ENCODE measurements at regions not wholly inside any gene's neighbourhood (a gene's known extent, or its start where the extent isn't known, plus 50 kb on each side); places are given as distances from the start of the nearest gene placed in this dataset.

- no peak for TF ChIP-seq CTCF (IDR thresholded peaks at IDR 0.05; ENCODE audit: control extremely low read depth, extremely low read depth, low read depth, missing control alignments)
- DNase-seq (ENCODE audit: extremely low spot score) = no peak
- ChIA-PET CTCF (interaction anchor here (1.3 kb wide), 1 partner anchor 14 kb away, joined by 3 read pairs; no protein-coding TSS in a partner anchor), POLR2A (no interaction called here)
Observed at GRCh38 chr4:166460769-166461550, 587.9 kb downstream of the TLL1 start.

GRCh38 chr4:166481055-166481454 is 608.0 kb downstream of the TLL1 start:
- no peak for TF ChIP-seq CTCF (IDR thresholded peaks at IDR 0.05; ENCODE audit: control extremely low read depth, extremely low read depth, low read depth, missing control alignments)
- POLR2A ChIA-PET = no interaction called here
- no peak for DNase-seq (ENCODE audit: extremely low spot score)
- CTCF ChIA-PET = no interaction called here

GRCh38 chr4:166481739-166482138 is 608.7 kb downstream of the TLL1 start:
- ChIA-PET POLR2A (no interaction called here), CTCF (no interaction called here)
- TF ChIP-seq CTCF (IDR thresholded peaks at IDR 0.05; ENCODE audit: control extremely low read depth, extremely low read depth, low read depth, missing control alignments) = no peak
- DNase-seq (ENCODE audit: extremely low spot score) = no peak

GRCh38 chr4:166482758-166483157 is 609.7 kb downstream of the TLL1 start:
- ChIA-PET CTCF (interaction anchor here (1.3 kb wide), 1 partner anchor 15 kb away, joined by 3 read pairs; no protein-coding TSS in a partner anchor), POLR2A (no interaction called here)
- no peak for TF ChIP-seq CTCF (IDR thresholded peaks at IDR 0.05; ENCODE audit: control extremely low read depth, extremely low read depth, low read depth, missing control alignments)
- no peak for DNase-seq (ENCODE audit: extremely low spot score)

GRCh38 chr4:166491635-166492034 is 618.6 kb downstream of the TLL1 start:
- ChIA-PET CTCF (no interaction called here), POLR2A (no interaction called here)
- no peak for DNase-seq (ENCODE audit: extremely low spot score)
- TF ChIP-seq CTCF (IDR thresholded peaks at IDR 0.05; ENCODE audit: control extremely low read depth, extremely low read depth, low read depth, missing control alignments) = no peak

- ChIA-PET POLR2A (no interaction called here), CTCF (no interaction called here)
- no peak for DNase-seq (ENCODE audit: extremely low spot score)
- no peak for TF ChIP-seq CTCF (IDR thresholded peaks at IDR 0.05; ENCODE audit: control extremely low read depth, extremely low read depth, low read depth, missing control alignments)
Observed at GRCh38 chr4:166493924-166494345, 620.9 kb downstream of the TLL1 start.

Measured in GM10248 (cell line).